Fibroblast of mammary gland (primary cell): ENCODE measurements at regions not wholly inside any gene's neighbourhood (a gene's known extent, or its start where the extent isn't known, plus 50 kb on each side); places are given as distances from the start of the nearest gene placed in this dataset.

Experiments used
- DNase-seq: peaks from one replicate; pipeline ENCODE4 v3.0.0-alpha.2; 2010; ENCODE audit warnings: low read depth
- H3K4me3 ChIP-seq: 2 replicates; pipeline ENCODE4 v1.5.1; 2011; ENCODE audit warnings: low read depth, mild to moderate bottlenecking, low read length, moderate library complexity; ENCODE audit not compliant: control insufficient read depth
- TF ChIP-seq, protein P1 (sequence below): conservative IDR thresholded peaks from 2 replicates; pipeline ENCODE4 v1.5.1; 2011; ENCODE audit warnings: low read depth, low read length, inconsistent platforms; ENCODE audit not compliant: control insufficient read depth, insufficient read depth

DNA sequence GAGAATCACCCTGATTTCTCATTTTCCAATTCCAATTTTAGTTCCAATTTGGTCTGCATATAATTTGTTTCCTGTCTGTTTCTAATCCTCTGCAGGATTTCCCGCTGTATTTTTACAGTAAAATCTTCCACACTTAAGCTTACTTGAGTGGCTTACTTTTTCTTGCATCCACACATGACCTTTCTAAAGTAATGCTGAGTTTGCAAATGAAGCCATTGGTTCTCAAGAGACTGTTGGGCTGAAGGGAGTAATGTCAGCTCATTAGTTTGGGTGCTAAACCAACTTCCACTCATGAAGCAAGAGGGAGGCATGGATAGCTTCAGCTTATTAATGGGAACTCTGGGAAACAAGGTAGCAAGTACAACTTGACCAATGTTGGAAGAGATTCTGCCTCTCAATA lies 146.4 kb downstream of the SNX10 start:
- DNase-seq, result no peak
- H3K4me3 ChIP-seq, result no peak overlapping the region
- TF ChIP-seq, protein P1, sequence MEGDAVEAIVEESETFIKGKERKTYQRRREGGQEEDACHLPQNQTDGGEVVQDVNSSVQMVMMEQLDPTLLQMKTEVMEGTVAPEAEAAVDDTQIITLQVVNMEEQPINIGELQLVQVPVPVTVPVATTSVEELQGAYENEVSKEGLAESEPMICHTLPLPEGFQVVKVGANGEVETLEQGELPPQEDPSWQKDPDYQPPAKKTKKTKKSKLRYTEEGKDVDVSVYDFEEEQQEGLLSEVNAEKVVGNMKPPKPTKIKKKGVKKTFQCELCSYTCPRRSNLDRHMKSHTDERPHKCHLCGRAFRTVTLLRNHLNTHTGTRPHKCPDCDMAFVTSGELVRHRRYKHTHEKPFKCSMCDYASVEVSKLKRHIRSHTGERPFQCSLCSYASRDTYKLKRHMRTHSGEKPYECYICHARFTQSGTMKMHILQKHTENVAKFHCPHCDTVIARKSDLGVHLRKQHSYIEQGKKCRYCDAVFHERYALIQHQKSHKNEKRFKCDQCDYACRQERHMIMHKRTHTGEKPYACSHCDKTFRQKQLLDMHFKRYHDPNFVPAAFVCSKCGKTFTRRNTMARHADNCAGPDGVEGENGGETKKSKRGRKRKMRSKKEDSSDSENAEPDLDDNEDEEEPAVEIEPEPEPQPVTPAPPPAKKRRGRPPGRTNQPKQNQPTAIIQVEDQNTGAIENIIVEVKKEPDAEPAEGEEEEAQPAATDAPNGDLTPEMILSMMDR, result no peak

DNA sequence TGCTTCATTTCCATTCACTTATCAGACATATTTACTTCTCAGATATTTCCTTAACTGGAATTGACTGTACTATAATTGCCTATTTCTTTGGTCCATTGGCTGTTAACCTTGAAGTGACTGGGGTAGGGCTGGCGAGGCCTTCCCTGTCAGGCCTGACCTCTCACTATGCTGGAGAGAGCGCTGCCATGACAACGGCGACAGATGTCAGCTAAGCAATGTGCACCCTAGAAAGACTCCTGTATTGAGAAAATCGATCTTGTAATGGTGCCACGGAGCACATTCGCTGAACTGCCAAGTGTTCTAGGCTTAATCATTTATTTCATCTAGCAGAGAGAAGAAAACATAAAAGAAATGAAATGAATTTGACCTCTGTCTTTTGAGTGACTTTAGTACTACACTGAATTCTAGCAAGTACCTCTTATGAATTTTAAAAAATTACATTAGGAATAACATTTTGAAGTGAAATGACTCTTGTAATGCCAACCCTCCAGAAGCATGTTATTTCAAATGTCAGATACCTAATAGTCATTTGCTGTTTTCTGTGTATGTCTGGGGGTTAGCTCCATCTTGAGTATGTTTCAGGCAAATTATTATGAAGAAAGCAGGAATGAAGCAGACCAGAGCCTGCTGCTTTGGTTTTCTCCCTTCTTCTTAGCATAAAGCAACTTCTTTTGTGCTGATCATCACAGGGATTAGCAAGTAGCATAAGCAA lies 148.0 kb downstream of the SNX10 start:
- TF ChIP-seq, protein P1, result no peak
- no peak for DNase-seq
- no peak overlapping the region for H3K4me3 ChIP-seq

DNA sequence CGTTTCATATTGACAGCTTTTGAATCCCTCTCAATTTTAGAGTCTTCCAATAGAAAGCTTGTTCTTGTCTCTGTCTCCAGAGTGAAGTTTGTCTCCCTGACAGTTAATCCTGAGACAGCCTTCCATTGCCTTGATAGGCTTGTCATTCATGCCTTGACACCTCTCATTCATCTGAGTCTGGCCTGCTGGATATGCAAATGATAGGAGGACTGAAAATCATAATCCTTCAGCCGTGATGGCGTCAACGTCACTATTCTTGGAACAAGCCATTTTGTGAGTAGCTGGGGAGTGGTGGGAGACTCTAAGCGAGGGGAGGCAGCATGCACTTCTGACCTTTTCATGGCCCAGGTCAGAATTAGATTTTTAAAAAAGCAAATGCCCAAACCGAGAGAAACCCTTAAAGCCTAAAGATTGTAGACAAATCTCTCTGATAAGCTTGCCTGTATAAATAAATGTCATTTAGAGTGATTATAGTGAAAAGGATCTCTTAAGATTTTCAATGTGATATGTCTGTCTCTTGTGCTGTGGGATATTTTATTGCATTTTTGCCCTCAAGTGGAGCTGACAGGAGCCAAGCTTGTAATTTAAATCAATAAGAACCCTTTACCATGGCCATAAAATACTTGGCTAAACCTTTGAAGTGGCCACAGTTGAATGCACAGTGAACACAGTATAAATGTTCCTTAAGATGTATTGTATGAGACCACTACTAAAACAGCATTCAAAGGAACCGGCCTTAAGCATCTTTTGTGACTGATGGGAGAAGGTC lies 148.8 kb downstream of the SNX10 start:
- no peak overlapping the region for H3K4me3 ChIP-seq
- TF ChIP-seq, protein P1, result no peak

DNA sequence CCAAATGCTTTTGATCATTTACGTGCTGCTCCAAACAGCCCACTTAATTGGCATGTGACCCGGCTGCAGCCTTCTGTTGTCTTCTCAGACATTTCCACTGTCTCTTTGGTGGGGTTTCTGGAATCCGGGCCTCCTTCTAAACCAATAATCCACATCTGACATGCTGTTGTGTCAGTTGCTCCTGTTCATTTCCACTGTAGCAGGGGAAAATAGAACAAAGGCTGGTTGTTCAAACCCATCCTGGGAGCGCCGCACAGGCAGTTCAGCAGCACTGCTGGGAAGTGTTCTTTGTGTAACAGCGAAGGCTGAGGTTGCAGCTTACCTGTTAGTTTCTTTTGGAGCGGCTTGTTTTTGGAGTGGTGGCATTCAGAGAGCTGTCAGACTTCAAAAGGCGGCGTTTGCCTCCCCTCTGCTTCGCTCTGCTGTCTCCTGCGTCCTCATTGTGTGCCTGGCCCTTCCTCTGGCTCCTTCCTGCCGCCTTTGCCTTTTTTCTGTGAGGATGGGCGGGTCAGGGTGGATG lies 149.4 kb downstream of the SNX10 start:
- DNase-seq, result no peak
- TF ChIP-seq, protein P1, result no peak
- H3K4me3 ChIP-seq, result no peak overlapping the region

More for the DNA sequence above, 148.8 kb downstream of the SNX10 start:
- DNase-seq, result no peak

DNA sequence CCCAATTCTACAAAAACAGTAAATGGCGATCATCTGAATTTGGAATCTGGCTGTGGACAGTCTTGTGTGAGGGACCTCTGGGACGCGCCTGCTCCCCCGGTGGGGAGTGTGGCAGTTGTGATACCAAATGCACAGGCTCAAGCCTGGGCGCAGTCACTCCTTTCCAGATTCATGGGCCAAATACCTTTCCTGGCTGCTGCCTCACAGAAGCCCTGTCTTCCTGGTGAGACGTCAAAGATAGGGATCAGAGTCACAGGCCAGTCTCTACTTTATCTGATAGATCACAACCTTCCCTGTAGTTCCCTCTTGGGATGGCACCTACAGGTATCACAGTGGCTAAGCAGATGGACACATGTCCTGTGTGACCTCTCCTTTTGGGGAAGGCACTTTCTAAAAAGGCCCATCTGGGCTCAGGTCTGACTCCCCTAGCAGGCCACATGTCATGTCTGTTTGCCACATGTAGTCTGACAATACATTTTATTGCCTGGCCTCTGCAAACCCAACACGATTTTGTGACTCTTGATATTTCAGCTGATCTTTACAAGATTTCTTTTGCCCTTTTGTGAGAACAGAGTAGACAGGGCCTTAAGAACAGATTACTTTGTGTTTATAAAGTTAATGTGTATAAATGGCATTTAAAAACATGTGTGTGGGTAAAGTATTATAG lies 150.1 kb downstream of the SNX10 start:
- no peak overlapping the region for H3K4me3 ChIP-seq
- TF ChIP-seq, protein P1, result no peak
- no peak for DNase-seq

DNA sequence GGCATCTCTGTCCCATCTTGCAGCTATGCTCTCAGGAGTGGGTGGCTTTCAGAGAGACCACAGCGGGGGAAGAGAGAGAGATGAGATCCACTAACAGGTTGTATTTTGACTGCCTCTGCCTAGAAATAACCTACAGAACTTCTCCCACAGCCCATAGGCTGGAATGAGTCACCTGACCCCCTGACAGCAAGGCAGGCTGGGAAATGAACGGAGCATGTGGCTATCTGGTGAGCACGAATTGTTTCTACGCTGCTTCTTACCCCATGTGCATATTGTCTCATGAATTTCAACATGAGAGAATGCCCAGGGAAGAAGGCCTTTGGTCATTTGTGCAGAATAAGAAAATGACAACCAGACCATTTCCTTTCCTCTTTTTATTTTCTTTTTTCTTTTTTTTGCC lies 151.3 kb downstream of the SNX10 start:
- TF ChIP-seq, protein P1, result no peak
- H3K4me3 ChIP-seq, result no peak overlapping the region
- no peak for DNase-seq
